IMR-90 (cell line): ENCODE measurements at regions not wholly inside any gene's neighbourhood (a gene's known extent, or its start where the extent isn't known, plus 50 kb on each side); places are given as distances from the start of the nearest gene placed in this dataset.

Experiments used
- CTCF ChIP-seq: conservative IDR thresholded peaks from 2 replicates; pipeline ENCODE4 v1.5.1; 2012; ENCODE audit warnings: mild to moderate bottlenecking, low read depth, low read length, improper control_type of control experiment
- MAFK ChIP-seq: IDR thresholded peaks from 2 replicates; pipeline ENCODE4 v1.6.1; 2012; ENCODE audit warnings: low read depth, low read length, improper control_type of control experiment
- POLR2A ChIP-seq: IDR thresholded peaks from 2 replicates; pipeline ENCODE4 v1.6.1; 2012; ENCODE audit warnings: mild to moderate bottlenecking, low read depth, low read length
- RAD21 ChIP-seq: IDR thresholded peaks from 2 replicates; pipeline ENCODE4 v1.6.1; 2012; ENCODE audit warnings: low read length, improper control_type of control experiment
- RCOR1 ChIP-seq: IDR thresholded peaks from 2 replicates; pipeline ENCODE4 v1.6.1; 2012; ENCODE audit warnings: mild to moderate bottlenecking, low read length, improper control_type of control experiment; ENCODE audit not compliant: insufficient replicate concordance
- RFX5 ChIP-seq: IDR thresholded peaks from 2 replicates; pipeline ENCODE4 v1.8.0; 2012; ENCODE audit warnings: low read depth, mild to moderate bottlenecking, low read length, moderate library complexity
- SMC3 ChIP-seq: fragments of 150-350 bp; IDR thresholded peaks from 2 replicates; pipeline ENCODE4 v1.6.1; 2016; ENCODE audit warnings: low read depth, mild to moderate bottlenecking, antibody characterized with exemption, low read length, moderate library complexity

- TF ChIP-seq SMC3 (no peak), CTCF (no peak), POLR2A (no peak), MAFK (no peak), RAD21 (no peak), RFX5 (no peak), RCOR1 (no peak)
These were observed 694.5 kb upstream of the ZNF608 start for GRCh38 chr5:125440905-125441304.
